Inferior parietal cortex (tissue), 1 donor: ENCODE measurements at regions not wholly inside any gene's neighbourhood (a gene's known extent, or its start where the extent isn't known, plus 50 kb on each side); places are given as distances from the start of the nearest gene placed in this dataset.
"Not testable (repeated sequence)": the region's sequence is repeated elsewhere in the genome, so short reads cannot be mapped to it uniquely, and the experiment has no call there.

Experiments
- DNase-seq: peaks from one replicate; pipeline ENCODE4 v3.0.0-alpha.2; 2016; ENCODE audit errors: extremely low spot score

GRCh38 chr2:182594286-182594685 lies 121.8 kb upstream of the DNAJC10 start:
- DNase-seq: no peak

GRCh38 chr2:182595650-182596049 lies 120.4 kb upstream of the DNAJC10 start:
- DNase-seq: no peak

- DNase-seq: no peak
These were observed 118.3 kb upstream of the DNAJC10 start for GRCh38 chr2:182597570-182598295.

GRCh38 chr2:182598626-182599025 lies 117.4 kb upstream of the DNAJC10 start:
- no peak for DNase-seq

- no peak for DNase-seq
These were observed 110.9 kb upstream of the DNAJC10 start for GRCh38 chr2:182605166-182605565.

- no peak for DNase-seq
These were observed 109.1 kb upstream of the DNAJC10 start for GRCh38 chr2:182606728-182607681.

GRCh38 chr2:182608181-182608845 lies 107.7 kb upstream of the DNAJC10 start:
- no peak for DNase-seq

- not testable (repeated sequence) for DNase-seq
These were observed 107.1 kb upstream of the DNAJC10 start for GRCh38 chr2:182609005-182609404.

GRCh38 chr2:182610231-182610630 lies 105.8 kb upstream of the DNAJC10 start:
- DNase-seq: no peak

- no peak for DNase-seq
These were observed 105.0 kb upstream of the DNAJC10 start for GRCh38 chr2:182611009-182611408.

GRCh38 chr2:182615036-182615435 lies 101.0 kb upstream of the DNAJC10 start:
- no peak for DNase-seq

- no peak for DNase-seq
These were observed 99.3 kb upstream of the DNAJC10 start for GRCh38 chr2:182616471-182617393.

GRCh38 chr2:182618672-182619079 lies 97.4 kb upstream of the DNAJC10 start:
- DNase-seq: no peak

- no peak for DNase-seq
These were observed 96.8 kb upstream of the DNAJC10 start for GRCh38 chr2:182619276-182619675.

- DNase-seq: no peak
These were observed 94.9 kb upstream of the DNAJC10 start for GRCh38 chr2:182621191-182621590.

GRCh38 chr2:182621810-182622209 lies 94.2 kb upstream of the DNAJC10 start:
- no peak for DNase-seq

GRCh38 chr2:182622231-182622630 lies 93.8 kb upstream of the DNAJC10 start:
- DNase-seq: no peak

- DNase-seq: no peak
These were observed 90.2 kb upstream of the DNAJC10 start for GRCh38 chr2:182625814-182626213.

GRCh38 chr2:182628916-182629315 lies 87.1 kb upstream of the DNAJC10 start:
- DNase-seq: no peak

GRCh38 chr2:182630207-182630606 lies 85.8 kb upstream of the DNAJC10 start:
- DNase-seq: no peak

- DNase-seq: no peak
These were observed 84.8 kb upstream of the DNAJC10 start for GRCh38 chr2:182631299-182631698.
